GM12878 (cell line): ENCODE measurements at regions not wholly inside any gene's neighbourhood (a gene's known extent, or its start where the extent isn't known, plus 50 kb on each side); places are given as distances from the start of the nearest gene placed in this dataset.

Source experiments
- ATAC-seq: fragments of 200-7000 bp; cut with Tn5 transposase; 3 replicates; pipeline ENCODE4 v1.9.1; 2020; ENCODE audit warnings: mild to moderate bottlenecking, moderate library complexity
- BruUV-seq: library from RNA; stranded (reverse); fragments of 400-500 nt; replicated peaks from 2 replicates; lab custom pipeline; 2021; lab: Mats Ljungman, UMichigan
- CTCF ChIA-PET: fragments of 300-600 bp; sonication (Branson Sonifier 250); formaldehyde crosslinking; extraction: SDS; loops from one replicate; lab custom pipeline; 2021; ENCODE audit warnings: inconsistent platforms; lab: Yijun Ruan, JAX
- POLR2A ChIA-PET: fragments of 350-600 bp; formaldehyde crosslinking; extraction: SDS; loops from one replicate; lab custom pipeline; 2021; ENCODE audit warnings: inconsistent platforms; lab: Charles Lee
- RAD21 ChIA-PET: fragments of 300-600 bp; sonication (Branson Sonifier 250); formaldehyde crosslinking; loops from one replicate; lab custom pipeline; 2023; ENCODE audit warnings: antibody characterized with exemption; ENCODE audit not compliant: unreplicated experiment; lab: Charles Lee
- SMC1A ChIA-PET: fragments of 300-600 bp; sonication (Branson Sonifier 250); formaldehyde crosslinking; loops from one replicate; lab custom pipeline; 2023; ENCODE audit not compliant: unreplicated experiment, uncharacterized antibody; lab: Charles Lee
- DNase-seq: peaks from one replicate; pipeline ENCODE4 v3.0.0-alpha.2; 2011; ENCODE audit warnings: low read depth, low spot score
- FAIRE-seq: peaks from 3 replicates; lab custom pipeline; 2011; peaks lifted over from hg19 to GRCh38; lab: Jason Lieb, UNC
- H2AFZ ChIP-seq: 2 replicates; pipeline ENCODE4 v1.6.0; 2011; ENCODE audit warnings: low read depth, low read length, control low read depth; ENCODE audit not compliant: control insufficient read depth
- H3K27ac ChIP-seq: 2 replicates; pipeline ENCODE4 v1.5.1; 2011; ENCODE audit warnings: control low read depth; ENCODE audit not compliant: control insufficient read depth, insufficient read depth
- H3K27me3 ChIP-seq, 2 experiments: replicated peaks in 1 of 2; 2 replicates each; pipeline versions ENCODE4 v1.6.0 to v1.6.1; 2011; ENCODE audit warnings: low read length in 1 of 2; ENCODE audit not compliant: control insufficient read depth in 2 of 2, insufficient read depth in 2 of 2
- H3K36me3 ChIP-seq, 2 experiments: 2 replicates each; pipeline ENCODE4 v1.5.1; 2011; ENCODE audit warnings: low read length in 1 of 2; ENCODE audit not compliant: control insufficient read depth in 2 of 2, insufficient read depth in 2 of 2
- H3K4me1 ChIP-seq: 2 replicates; pipeline ENCODE4 v1.6.1; 2011; ENCODE audit warnings: mild to moderate bottlenecking, low read length, moderate library complexity, mixed read lengths; ENCODE audit not compliant: control insufficient read depth, insufficient read depth
- H3K4me2 ChIP-seq: 2 replicates; pipeline ENCODE4 v1.6.0; 2011; ENCODE audit warnings: control low read depth; ENCODE audit not compliant: control insufficient read depth, insufficient read depth
- H3K4me3 ChIP-seq: fragments of 200-600 bp; sonication (generic); 2 replicates; pipeline ENCODE4 v1.5.1; 2016
- H3K79me2 ChIP-seq: 2 replicates; pipeline ENCODE4 v1.6.0; 2011; ENCODE audit warnings: low read length; ENCODE audit not compliant: control insufficient read depth, insufficient read depth
- H3K9ac ChIP-seq: 2 replicates; pipeline ENCODE4 v1.8.0; 2011; ENCODE audit warnings: low read length, control low read depth, mixed read lengths; ENCODE audit not compliant: control insufficient read depth, insufficient read depth
- H3K9me3 ChIP-seq: replicated peaks from 3 replicates; pipeline ENCODE4 v1.5.1; 2011; ENCODE audit warnings: mild to moderate bottlenecking, low read length; ENCODE audit not compliant: control insufficient read depth, insufficient read depth
- H4K20me1 ChIP-seq: 2 replicates; pipeline ENCODE4 v1.6.0; 2011; ENCODE audit not compliant: control insufficient read depth, insufficient read depth
- CREM ChIP-seq: IDR thresholded peaks from 2 replicates; pipeline ENCODE4 v1.6.1; 2014; ENCODE audit warnings: antibody characterized with exemption, low read depth
- JUNB ChIP-seq: IDR thresholded peaks from 2 replicates; pipeline ENCODE4 v1.6.1; 2016; ENCODE audit warnings: antibody characterized with exemption, mild to moderate bottlenecking
- MLLT1 ChIP-seq: fragments of 450-650 bp; IDR thresholded peaks from 2 replicates; pipeline ENCODE4 v1.6.1; 2016; ENCODE audit warnings: mild to moderate bottlenecking
- NR2F1 ChIP-seq: fragments of 450-650 bp; conservative IDR thresholded peaks from 2 replicates; pipeline ENCODE4 v1.6.1; 2017; ENCODE audit warnings: mild to moderate bottlenecking
- POLR2AphosphoS2 ChIP-seq: IDR thresholded peaks from 2 replicates; pipeline ENCODE4 v1.6.1; 2011; ENCODE audit warnings: low read depth, mild to moderate bottlenecking, low read length, improper control_type of control experiment, moderate library complexity
- RBBP5 ChIP-seq: fragments of 200-600 bp; sonication (generic); conservative IDR thresholded peaks from 2 replicates; pipeline ENCODE4 v1.6.1; 2016
- RELA ChIP-seq: fragments of 450-650 bp; IDR thresholded peaks from 2 replicates; pipeline ENCODE4 v1.8.0; 2014; ENCODE audit warnings: borderline replicate concordance; ENCODE audit not compliant: partially characterized antibody
- SMAD1 ChIP-seq: fragments of 450-650 bp; IDR thresholded peaks from 2 replicates; pipeline ENCODE4 v1.6.1; 2018; ENCODE audit warnings: mild to moderate bottlenecking, low read depth; ENCODE audit not compliant: partially characterized antibody
- SMAD5 ChIP-seq: IDR thresholded peaks from 2 replicates; pipeline ENCODE4 v1.6.1; 2016; ENCODE audit warnings: antibody characterized with exemption, low read depth
- SMARCA5 ChIP-seq: fragments of 450-650 bp; IDR thresholded peaks from 2 replicates; pipeline ENCODE4 v1.6.1; 2017; ENCODE audit warnings: mild to moderate bottlenecking
- SREBF1 ChIP-seq: IDR thresholded peaks from 2 replicates; pipeline ENCODE4 v1.6.1; 2012; ENCODE audit warnings: mild to moderate bottlenecking, low read length
- SRF ChIP-seq, 2 experiments: IDR thresholded peaks; 2 replicates each; pipeline ENCODE4 v1.6.1; 2011; ENCODE audit warnings: low read depth in 2 of 2, low read length in 2 of 2, mild to moderate bottlenecking in 1 of 2, moderate library complexity in 1 of 2
- SUPT20H ChIP-seq: IDR thresholded peaks from 2 replicates; pipeline ENCODE4 v1.6.1; 2011; ENCODE audit warnings: low read depth, mild to moderate bottlenecking, low read length, moderate library complexity, borderline replicate concordance; ENCODE audit not compliant: control insufficient read depth
- USF1 ChIP-seq: IDR thresholded peaks from 2 replicates; pipeline ENCODE4 v1.6.1; 2011; ENCODE audit warnings: borderline replicate concordance, low read depth, mild to moderate bottlenecking, moderate library complexity, mixed read lengths, low read length; ENCODE audit not compliant: insufficient read depth; ENCODE audit errors: extremely low read length
- WGBS: methylation state at CpG from one replicate; pipeline ENCODE4 v1.1.6; 2016; ENCODE audit warnings: low lambda C conversion rate; ENCODE audit not compliant: insufficient replicate concordance, insufficient coverage; ENCODE audit errors: missing lambda C conversion rate; 5-methylcytosine and 5-hydroxymethylcytosine counted together
- in situ Hi-C: fragments of 300-500 bp; cut with MboI; formaldehyde crosslinking; loops from 9 replicates; pipeline ENCODE4 v1.14.3; 2018; ENCODE audit warnings: mixed read lengths
- intact Hi-C: fragments of 100-400 bp; cut with micrococcal nuclease; formaldehyde crosslinking; loops from one replicate; pipeline ENCODE4 v1.14.2; 2022; ENCODE audit not compliant: unreplicated experiment
- TF ChIP-seq, protein P1 (sequence below): fragments of 450-650 bp; IDR thresholded peaks from 2 replicates; pipeline ENCODE4 v1.6.1; 2016; ENCODE audit warnings: mild to moderate bottlenecking

- H3K4me2 ChIP-seq = no peak overlapping the region
- RAD21 ChIA-PET = no interaction called here
- no peaks in the 10 kb centered on the region for H3K79me2 ChIP-seq
- no peaks in the 10 kb centered on the region; the same call in 2 of the 3 replicates for H3K9me3 ChIP-seq
- no peak overlapping the region for H2AFZ ChIP-seq
- intact Hi-C loops = no loop called here
- H3K27ac ChIP-seq = no peak overlapping the region
- CTCF ChIA-PET = no interaction called here
- H3K36me3 ChIP-seq = no peaks in the 10 kb centered on the region
- H3K4me3 ChIP-seq = no peak overlapping the region
- ATAC-seq (no peak), FAIRE-seq (no peak), DNase-seq (no peak)
- 30% methylated on average over 18 of the region's 18 CpGs for WGBS
- SMC1A ChIA-PET = no interaction called here
- POLR2A ChIA-PET = no interaction called here
- H3K4me1 ChIP-seq = no peaks in the 10 kb centered on the region
- BruUV-seq = no TSS peak
- in situ Hi-C loops = no loop called here
- H4K20me1 ChIP-seq = no peaks in the 10 kb centered on the region
- TF ChIP-seq CREM (no peak), USF1 (no peak), NR2F1 (no peak), RELA (no peak), SMARCA5 (no peak), SREBF1 (no peak), SMAD1 (no peak), POLR2AphosphoS2 (no peak), SMAD5 (no peak), JUNB (no peak), MLLT1 (no peak), SUPT20H (no peak), RBBP5 (no peak), SRF (IDR thresholded peaks at IDR 0.05; ENCODE audit: low read depth in 2 of 2, low read length in 2 of 2) (no peak)
- TF ChIP-seq, protein P1, sequence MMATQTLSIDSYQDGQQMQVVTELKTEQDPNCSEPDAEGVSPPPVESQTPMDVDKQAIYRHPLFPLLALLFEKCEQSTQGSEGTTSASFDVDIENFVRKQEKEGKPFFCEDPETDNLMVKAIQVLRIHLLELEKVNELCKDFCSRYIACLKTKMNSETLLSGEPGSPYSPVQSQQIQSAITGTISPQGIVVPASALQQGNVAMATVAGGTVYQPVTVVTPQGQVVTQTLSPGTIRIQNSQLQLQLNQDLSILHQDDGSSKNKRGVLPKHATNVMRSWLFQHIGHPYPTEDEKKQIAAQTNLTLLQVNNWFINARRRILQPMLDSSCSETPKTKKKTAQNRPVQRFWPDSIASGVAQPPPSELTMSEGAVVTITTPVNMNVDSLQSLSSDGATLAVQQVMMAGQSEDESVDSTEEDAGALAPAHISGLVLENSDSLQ = no peak
- no peaks in the 10 kb centered on the region for H3K27me3 ChIP-seq
- H3K9ac ChIP-seq = no peak overlapping the region
Observed at GRCh38 chr1:232184561-232185530, 445.1 kb downstream of the SIPA1L2 start.
